H1 (cell line): ENCODE measurements at regions not wholly inside any gene's neighbourhood (a gene's known extent, or its start where the extent isn't known, plus 50 kb on each side); places are given as distances from the start of the nearest gene placed in this dataset.

Experiments used
- ATF3 ChIP-seq: IDR thresholded peaks from 2 replicates; pipeline ENCODE4 v1.6.1; 2011; ENCODE audit warnings: low read depth, mild to moderate bottlenecking, low read length; ENCODE audit not compliant: insufficient read depth
- CBX5 ChIP-seq: fragments of 300-800, 300-1000 bp; sonication (generic); IDR thresholded peaks from 2 replicates; pipeline ENCODE4 v1.7.1; 2016; ENCODE audit warnings: antibody characterized with exemption, low read length, low read depth
- CHD7 ChIP-seq: fragments of 300-600 bp; sonication (generic); IDR thresholded peaks from 2 replicates; pipeline ENCODE4 v1.7.1; 2012; ENCODE audit warnings: low read length, moderate library complexity, mild to moderate bottlenecking, inconsistent platforms; ENCODE audit not compliant: insufficient replicate concordance
- CTCF ChIP-seq, 3 experiments: IDR thresholded peaks; 1 replicate in 2 of 3; 2 replicates in 1 of 3; pipeline versions ENCODE4 v1.5.1 to v1.6.1; 2011; ENCODE audit warnings: low read length in 3 of 3, mild to moderate bottlenecking in 3 of 3, inconsistent platforms in 2 of 3, low read depth in 1 of 3, moderate library complexity in 1 of 3; ENCODE audit not compliant: insufficient read depth in 1 of 3; ENCODE audit errors: control extremely low read depth in 1 of 3
- EZH2 ChIP-seq: fragments of 200-600 bp; sonication (generic); IDR thresholded peaks from 2 replicates; pipeline ENCODE4 v1.7.1; 2012; ENCODE audit warnings: low read depth, mild to moderate bottlenecking, moderate library complexity, low read length, inconsistent platforms; ENCODE audit not compliant: severe bottlenecking
- FOSL1 ChIP-seq: IDR thresholded peaks from 2 replicates; pipeline ENCODE4 v1.6.1; 2011; ENCODE audit warnings: mild to moderate bottlenecking, low read depth, low read length, moderate library complexity; ENCODE audit not compliant: insufficient read depth
- SP4 ChIP-seq: IDR thresholded peaks from 2 replicates; pipeline ENCODE4 v1.6.1; 2012; ENCODE audit warnings: low read length, inconsistent platforms

GRCh38 chr4:17309567-17310268, 202.2 kb downstream of the QDPR start (continued):
- TF ChIP-seq CHD7 (no peak), CTCF (IDR thresholded peaks at IDR 0.05; ENCODE audit: control extremely low read depth in 1 of 3, insufficient read depth in 1 of 3, low read depth in 1 of 3, low read length in 3 of 3) (no peak), CBX5 (no peak), EZH2 (no peak), FOSL1 (no peak), SP4 (no peak), ATF3 (no peak)
- TF ChIP-seq, all 59 proteins: peak for 0
